RKO (cell line): ENCODE measurements at regions not wholly inside any gene's neighbourhood (a gene's known extent, or its start where the extent isn't known, plus 50 kb on each side); places are given as distances from the start of the nearest gene placed in this dataset.
"Not testable (repeated sequence)": the region's sequence is repeated elsewhere in the genome, so short reads cannot be mapped to it uniquely, and the experiment has no call there.

Experiments used
- DNase-seq: peaks from one replicate; pipeline ENCODE4 v3.0.0-alpha.2; 2016; ENCODE audit warnings: low spot score

DNA sequence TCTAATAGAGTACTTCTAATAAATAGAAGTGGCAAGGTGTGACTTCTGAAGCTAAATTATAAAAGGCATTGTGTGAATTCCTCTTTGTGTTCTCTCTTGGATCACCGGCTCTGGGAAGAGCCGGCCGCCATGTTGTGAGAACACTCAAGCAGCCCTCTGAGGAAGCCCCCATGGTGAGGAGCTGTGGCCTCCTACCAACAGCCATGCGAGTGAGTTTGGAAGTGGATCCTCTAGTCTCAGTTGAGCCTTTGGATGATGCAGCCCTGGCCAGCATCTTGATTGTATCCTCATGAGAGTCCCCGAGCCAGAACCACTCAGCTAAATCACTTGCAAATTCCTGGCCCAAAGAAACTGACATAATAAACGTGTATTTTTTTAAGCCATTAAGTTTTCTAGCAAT lies 94.5 kb upstream of the CARD11 start:
- DNase-seq = no peak

DNA sequence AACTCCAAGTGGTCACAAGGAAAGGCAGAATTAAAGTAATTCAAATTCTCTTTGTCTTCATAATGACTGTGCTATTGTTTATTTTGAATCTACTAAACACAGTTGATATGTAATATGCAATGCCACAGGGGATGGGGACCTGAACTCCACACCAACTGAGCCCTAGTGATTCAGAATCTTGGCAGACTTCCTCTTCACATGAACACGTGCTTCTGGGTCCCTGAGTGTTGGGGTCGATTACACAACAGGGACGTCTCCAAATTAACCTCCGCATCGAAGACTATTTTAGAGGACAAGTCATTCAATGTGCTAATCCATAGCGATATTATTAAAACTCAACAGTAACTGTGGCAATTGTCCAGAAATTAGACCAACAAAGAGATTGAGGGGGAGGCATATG lies 95.3 kb upstream of the CARD11 start:
- no peak for DNase-seq

DNA sequence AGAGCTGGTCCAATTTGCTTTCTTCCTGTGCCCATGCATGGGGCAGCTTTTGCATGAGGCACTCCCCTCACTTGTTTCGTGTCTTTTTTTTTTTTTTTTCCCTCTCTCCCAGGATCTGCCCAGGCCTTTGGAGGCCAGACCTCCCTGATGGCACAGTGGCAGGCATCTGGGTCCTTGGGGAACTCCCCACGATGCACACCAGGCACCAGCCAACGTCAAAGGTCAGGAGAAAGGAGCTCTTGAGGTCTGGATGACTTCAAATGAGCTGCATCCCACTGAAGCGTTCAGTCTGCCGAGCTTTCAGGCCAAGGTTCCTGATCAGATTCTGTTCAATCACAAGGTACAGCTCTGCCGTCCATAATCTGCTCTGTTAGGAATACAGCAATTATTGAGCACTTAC lies 97.2 kb upstream of the CARD11 start:
- DNase-seq = no peak

GRCh38 chr7:3141326-3141725 lies 97.7 kb upstream of the CARD11 start:
- DNase-seq = no peak

DNA sequence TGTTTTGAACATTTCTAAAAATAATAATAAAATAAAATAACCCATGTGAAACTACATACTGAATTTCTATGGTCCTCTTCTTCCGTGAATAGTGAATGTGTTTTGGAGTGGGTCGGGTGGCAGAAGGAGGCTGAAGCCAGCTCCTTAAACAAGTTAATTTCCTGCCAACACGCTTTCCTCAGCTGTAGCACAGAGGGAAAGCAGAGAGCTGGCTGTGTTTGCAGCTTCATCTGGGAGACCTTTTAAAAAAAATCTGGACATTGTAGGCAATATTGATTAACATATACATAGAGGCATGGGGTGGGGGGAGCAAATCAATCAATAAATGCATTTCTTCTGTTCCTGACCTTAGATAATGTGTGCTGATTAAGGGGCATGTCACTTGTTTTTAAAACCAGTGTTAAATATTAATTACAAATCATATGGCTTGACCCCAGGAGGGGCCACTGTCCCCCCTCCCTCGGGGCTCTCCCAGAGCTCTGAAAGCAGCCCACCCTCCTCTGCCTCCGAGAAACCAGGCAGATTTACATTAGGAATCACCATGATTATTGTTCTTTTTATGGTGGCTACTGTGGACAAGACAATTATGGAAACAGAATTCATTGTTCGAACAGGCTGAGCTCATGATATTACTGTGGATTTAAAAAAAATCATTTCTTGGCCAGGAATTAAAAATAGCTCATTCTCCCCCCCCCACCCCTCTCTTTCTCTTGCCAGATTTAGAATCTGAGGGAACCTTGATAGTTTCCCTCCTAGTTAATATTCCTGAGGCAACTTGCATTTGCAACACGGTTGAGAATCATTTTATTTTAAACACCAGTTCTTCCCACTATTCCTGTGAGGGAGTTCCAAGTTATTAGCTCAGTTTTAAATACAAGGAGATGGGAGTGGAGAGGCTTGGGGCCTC lies 100.5 kb upstream of the CARD11 start:
- no peak for DNase-seq

- not testable (repeated sequence) for DNase-seq
These were observed 101.1 kb upstream of the CARD11 start for GRCh38 chr7:3144776-3145125.

DNA sequence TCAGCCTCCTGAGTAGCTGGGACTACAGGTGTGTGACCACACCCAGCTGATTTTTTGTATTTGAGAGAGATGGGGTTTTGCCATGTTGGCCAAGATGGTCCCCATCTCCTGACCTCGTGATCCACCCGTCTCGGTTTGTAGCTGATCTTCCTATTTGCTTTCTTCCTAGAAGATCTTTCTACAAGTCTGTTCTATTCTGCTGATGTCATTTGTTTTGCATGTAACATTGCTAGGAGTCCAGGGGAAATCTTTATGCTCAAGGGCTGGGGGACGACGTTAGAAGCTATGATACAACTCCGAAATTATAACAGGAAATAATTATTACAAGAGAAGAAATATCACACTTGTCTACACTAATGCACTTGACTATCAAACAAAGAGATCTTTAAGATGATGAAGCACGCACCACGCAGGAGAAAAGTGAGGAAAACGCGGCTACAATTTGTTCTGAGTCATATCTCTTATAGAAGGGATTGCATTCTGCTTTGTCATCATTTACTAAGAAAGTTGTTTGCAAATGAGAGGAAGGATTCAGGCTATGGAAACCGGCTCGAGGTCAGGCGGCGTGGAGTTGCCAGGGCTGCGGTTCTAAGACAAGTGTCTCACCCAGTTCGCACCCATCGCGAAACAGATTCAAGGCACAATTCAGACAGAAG lies 103.0 kb upstream of the CARD11 start:
- DNase-seq = peak; percentile 67

DNA sequence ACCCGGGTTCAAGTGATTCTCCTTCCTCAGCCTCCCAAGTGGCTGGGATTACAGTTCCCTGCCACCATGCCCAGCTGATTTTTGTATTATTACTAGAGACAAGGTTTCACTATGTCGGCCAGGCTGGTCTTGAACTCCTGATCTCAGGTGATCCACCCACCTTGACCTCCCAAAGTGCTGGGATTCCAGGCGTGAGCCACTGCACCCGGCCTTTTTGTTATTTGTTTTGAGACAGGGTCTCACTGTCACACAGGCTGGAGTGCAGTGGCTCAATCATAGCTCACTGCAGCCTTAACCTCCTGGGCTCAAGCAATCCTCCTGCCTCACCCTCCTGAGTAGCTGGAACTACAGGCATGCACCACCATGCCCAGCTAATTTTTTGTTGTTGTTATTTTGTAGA lies 104.8 kb upstream of the CARD11 start:
- not testable (repeated sequence) for DNase-seq

DNA sequence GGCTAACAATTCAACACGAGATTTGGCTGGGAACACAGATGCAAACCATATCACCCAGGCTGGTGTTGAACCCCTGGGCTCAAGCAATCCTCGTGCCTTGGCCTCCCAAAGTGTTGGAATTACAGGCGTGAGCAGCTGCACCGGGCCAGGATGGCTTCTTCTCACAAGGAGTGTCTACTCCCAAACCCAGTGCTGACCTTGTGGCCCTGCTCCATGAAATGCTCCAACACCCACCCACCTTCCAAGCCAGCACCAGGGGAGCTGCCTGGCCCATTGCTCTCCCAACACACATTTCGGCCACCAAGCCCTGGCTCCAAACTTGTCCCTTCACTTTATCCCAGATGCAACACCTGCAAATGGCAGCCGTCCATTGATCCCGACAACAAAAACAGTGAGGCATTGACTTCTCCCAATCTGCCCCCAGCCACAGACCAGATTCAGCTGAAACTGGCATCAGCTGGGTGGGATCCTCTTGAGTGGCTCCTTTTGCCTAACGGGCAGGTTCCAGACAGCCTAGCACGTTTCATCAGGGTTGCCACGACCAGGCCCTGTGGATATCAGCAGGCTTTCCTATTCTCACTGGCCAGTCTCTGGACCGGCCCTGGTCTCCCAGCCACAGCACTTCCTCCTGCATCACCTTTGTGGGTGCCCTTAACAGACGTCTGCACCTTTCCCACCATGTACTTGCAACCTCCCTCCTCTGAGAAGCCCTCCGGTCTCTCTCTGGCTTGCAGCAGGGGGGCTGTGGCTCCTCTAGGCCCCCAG lies 105.7 kb upstream of the CARD11 start:
- no peak for DNase-seq

- DNase-seq = no peak
These were observed 106.4 kb upstream of the CARD11 start for GRCh38 chr7:3150027-3150426.

- DNase-seq = no peak
These were observed 108.1 kb upstream of the CARD11 start for GRCh38 chr7:3151784-3152183.

GRCh38 chr7:3152714-3153113 lies 109.0 kb upstream of the CARD11 start:
- DNase-seq = no peak

GRCh38 chr7:3153118-3153517 lies 109.5 kb upstream of the CARD11 start:
- DNase-seq = no peak

DNA sequence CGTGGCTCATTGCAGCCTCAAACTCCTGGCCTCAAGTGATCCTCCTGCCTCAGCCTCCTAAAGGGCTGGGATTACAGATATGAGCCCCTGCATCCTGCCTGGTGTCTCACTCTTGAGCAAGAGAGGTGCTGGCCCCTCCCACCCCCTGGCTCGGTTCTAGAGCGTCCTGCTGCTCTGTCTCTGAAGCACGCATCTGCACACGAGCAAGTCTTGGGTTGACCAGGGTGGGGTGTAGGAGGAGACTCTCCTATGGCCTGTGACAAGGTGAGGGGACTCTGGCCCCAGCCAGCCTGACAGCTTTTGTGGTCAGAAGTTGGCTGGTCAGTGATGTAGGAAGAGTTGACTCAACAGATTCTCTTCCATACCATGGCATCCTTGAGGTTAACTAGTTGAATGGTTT lies 110.7 kb upstream of the CARD11 start:
- DNase-seq = no peak

DNA sequence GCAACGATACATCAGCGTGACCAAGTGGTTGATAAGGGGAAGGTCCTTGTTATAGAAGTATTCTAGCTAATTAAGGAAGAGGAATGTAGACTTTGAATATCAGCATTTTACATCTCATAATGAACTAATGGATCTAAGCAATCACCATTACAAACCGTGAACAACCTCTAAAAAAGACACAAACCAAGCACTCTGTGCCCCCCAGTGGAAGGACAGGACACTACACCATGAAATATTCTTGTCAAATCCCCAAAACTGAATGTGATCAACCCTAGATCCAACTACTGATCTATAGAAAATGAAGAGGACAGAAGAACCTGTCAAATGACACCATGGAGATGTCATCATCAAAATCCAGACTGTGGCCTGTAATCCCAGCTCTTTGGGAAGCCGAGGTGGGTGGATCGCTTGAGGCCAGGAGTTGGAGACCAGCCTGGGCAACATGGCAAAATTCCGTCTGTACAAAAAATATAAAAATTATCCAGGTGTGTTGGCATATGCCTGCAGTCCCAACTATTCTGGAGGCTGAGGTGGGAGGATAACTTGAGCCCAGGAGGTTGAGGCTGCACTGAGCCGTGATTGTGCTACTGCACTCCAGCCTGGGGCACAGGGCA lies 111.3 kb upstream of the CARD11 start:
- peak; percentile 42 for DNase-seq

GRCh38 chr7:3156508-3156907 lies 112.8 kb upstream of the CARD11 start:
- no peak for DNase-seq

GRCh38 chr7:3157566-3158287 lies 114.1 kb upstream of the CARD11 start:
- DNase-seq = no peak

DNA sequence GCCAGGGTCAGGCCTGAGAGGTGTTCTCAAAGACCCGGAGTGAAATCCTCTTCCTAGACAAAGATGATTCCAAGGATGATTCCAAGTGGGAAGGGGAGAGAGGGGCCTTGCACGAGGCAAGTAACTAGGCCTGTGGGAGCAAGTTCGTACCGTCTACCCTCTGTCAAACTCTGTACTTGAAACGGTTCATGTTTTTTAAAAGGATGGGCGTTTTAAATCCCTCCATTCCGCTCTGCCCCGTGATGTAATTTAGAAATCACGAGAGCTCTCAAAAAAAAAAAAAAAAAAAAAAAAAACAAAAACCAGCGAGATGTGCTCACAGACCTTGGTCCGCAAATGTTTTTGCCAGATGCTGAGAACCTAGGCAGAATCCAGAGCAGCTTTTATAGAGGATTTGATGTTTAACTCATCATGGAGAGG lies 114.7 kb upstream of the CARD11 start:
- DNase-seq = no peak

DNA sequence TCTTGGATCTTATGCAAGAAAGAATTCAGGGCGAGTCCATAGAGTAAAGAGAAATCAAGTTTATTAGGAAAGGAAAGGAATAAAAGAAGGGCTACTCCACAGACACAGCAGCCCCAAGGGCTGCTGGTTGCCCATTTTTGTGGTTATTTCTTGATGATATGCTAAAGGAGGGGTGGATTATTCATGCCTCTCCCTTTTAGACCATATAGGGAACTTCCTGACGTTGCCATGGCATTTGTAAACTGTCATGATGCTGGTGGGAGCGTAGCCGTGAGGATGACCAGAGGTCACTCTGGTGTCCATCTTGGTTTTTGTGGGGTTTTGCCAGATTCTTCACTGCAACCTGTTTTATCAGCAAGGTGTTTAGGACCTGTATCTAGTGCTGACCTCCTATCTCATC lies 115.4 kb upstream of the CARD11 start:
- no peak for DNase-seq

DNA sequence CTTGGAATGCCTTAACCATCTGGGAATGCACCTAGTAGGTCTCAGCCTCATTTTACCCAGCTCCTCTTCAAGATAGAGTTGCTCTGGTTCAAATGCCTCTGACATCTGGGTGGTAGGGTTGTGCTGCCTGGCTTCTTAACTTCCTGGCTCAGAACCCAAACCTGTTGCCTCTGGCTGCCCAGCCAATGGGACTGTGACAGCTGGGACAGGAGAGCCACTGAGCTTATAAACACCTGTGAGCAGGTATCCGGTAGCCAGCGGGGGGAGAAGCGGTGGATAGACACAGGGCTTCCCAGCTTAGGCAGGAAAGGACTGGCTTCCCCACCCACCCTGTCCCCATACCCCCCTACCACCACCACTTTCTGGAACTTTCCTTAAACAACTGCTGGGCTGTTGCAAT lies 115.8 kb upstream of the CARD11 start:
- no peak for DNase-seq

GRCh38 chr7:3159926-3160325 lies 116.3 kb upstream of the CARD11 start:
- not testable (repeated sequence) for DNase-seq

- no peak for DNase-seq
These were observed 118.6 kb upstream of the CARD11 start for GRCh38 chr7:3162289-3162688.
